Suppressor macrophage treated with lipopolysaccharide for 4 hours (primary cell): ENCODE measurements at regions not wholly inside any gene's neighbourhood (a gene's known extent, or its start where the extent isn't known, plus 50 kb on each side); places are given as distances from the start of the nearest gene placed in this dataset.

Source experiments
- DNase-seq: peaks from one replicate; pipeline ENCODE4 v3.0.0-alpha.2; 2020

GRCh38 chr2:16008856-16009255 is 68.5 kb downstream of the MYCN start:
- DNase-seq: no peak

- no peak for DNase-seq
Observed at GRCh38 chr2:16008331-16008850, 68.0 kb downstream of the MYCN start.

- no peak for DNase-seq
Observed at GRCh38 chr2:16007167-16007934, 67.0 kb downstream of the MYCN start.

- no peak for DNase-seq
Observed at GRCh38 chr2:16006537-16007166, 66.3 kb downstream of the MYCN start.

GRCh38 chr2:16005816-16006536 is 65.6 kb downstream of the MYCN start:
- DNase-seq: peak; percentile 90

DNA sequence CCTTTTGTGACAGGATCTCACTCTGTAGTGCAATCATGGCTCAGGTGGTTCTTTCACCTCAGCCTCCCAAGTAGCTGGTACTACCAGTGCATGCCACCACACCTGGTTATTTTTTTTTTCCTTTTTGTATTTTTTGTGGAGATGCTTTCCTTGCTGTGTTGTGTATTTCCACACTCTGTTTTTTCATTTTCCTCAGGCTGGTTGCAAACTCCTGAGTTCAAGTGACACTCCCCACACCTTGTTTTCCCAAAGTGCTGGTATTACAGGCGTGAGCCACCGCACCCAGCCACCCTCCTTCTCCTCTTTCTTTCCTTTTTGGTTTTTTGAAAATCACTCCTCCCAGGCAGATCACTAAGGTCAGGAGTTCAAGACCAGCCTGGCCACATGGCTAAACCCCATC is 65.0 kb downstream of the MYCN start:
- DNase-seq: no peak

GRCh38 chr2:16003809-16004208 is 63.5 kb downstream of the MYCN start:
- no peak for DNase-seq

DNA sequence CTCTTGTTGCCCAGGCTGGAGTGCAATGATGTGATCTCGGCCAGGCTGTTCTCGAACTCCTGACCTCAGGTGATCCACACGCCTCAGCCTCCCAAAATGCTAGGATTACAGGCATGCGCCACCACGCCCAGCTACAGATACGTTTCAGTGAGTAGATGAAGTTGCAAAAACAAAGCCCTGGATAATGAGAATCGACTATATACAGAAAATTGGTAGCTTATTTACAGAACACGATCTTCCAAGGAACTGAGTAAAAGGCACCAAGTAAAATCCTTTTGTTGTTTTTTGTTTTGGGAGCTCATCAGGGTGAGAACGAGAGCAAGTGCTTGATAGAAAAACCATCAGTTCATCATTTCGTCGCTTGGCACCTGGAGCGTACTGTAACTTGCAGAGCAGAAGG is 62.8 kb downstream of the MYCN start:
- DNase-seq: no peak

GRCh38 chr2:16002575-16002974 is 62.2 kb downstream of the MYCN start:
- no peak for DNase-seq

- no peak for DNase-seq
Observed at GRCh38 chr2:16002144-16002543, 61.8 kb downstream of the MYCN start.

DNA sequence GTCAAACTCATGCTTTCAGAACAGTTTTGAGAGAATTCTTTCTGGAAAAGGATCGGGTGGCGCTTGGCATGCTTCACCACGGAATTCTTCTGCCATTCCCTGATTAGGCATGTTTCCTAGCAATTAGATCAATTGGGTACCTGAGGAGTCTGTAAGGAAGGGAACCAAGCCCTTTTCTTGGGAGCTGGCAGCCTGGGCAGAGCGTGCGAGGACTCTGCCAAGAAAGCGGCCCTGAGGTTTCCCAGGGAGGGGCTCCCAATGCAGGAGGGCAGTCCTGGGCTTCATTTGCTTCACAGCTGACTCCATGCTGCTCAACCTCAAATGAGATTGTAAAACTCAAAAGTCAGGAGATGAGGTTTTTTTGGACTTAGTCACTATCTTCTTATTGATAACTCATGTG is 60.3 kb downstream of the MYCN start:
- no peak for DNase-seq

DNA sequence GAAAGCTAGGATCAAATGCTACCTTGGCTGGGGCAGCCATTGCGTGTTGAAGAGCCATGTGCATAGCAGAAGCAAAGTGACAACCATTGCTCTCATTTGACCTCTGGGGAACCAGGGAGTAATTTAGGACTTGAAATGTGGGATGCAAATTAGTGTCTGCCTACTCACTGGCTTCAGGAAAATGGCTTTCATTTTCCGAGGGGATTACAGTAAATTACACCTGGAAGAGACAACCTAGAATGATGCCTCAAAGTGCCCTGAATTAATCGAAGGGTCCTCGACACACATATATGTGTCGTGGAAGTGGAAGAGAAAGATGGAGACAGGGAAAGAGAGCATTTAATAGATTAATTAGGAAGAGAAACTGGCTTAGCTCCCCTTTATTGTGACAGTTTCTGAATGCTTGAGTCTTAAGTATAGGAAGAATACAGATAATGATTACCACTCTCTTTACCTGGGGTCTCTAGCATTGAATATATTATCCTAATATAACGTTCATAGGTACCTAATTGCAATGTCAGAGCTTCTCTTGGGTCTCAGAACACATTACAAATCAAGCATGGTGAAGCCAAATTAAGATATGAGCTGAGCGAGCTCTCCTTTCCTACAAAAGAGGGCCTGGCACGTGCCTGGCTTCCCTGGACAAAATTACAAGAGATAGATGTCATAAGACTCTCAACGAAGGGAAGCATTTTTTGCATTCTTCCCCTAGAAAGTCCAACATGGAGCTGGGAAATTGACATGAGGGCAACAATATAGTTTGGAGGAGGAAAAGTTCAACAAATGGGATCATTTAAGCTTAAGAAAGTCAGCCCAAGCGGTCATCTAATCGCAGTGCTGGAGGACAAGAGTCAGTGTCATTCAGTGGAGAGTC is 59.5 kb downstream of the MYCN start:
- DNase-seq: no peak

DNA sequence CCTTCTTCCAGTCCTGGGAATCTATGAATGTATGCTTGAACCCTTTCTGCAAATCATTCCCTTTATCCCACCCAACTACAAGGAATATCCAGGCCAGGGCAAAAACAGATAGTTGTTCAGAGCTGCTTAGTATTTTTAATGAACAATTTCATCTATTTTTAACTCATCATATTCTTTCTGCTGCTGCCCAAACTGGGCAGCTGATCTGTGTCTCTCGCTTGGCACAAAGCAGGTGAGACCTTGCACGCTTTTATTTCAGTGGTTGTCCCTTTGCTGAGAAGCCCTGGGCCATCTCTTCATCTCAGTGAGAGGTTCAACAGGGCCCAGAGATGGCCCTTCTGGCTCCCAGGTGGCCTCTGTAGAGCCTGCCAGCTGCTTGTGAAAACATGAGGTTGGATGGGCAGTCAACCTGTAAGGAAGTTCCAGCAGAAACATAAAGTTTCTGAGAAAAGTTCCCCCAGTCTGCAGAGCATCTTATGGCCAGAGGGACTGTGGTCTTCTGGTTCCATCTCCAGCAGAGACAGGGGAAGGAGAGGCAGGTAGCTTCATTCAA is 57.5 kb downstream of the MYCN start:
- DNase-seq: no peak

GRCh38 chr2:15996536-15997423 is 56.4 kb downstream of the MYCN start:
- no peak for DNase-seq
